ENCODE measurements at regions not wholly inside any gene's neighbourhood (a gene's known extent, or its start where the extent isn't known, plus 50 kb on each side); places are given as distances from the start of the nearest gene placed in this dataset.
"Not testable (repeated sequence)": the region's sequence is repeated elsewhere in the genome, so short reads cannot be mapped to it uniquely, and the experiment has no call there.

- no peak for TF ChIP-seq CTCF (IDR thresholded peaks at IDR 0.05; ENCODE audit: insufficient read depth, low read depth, low read length, missing control alignments)
- H3K4me3 ChIP-seq (ENCODE audit: low read depth, low read length), result no peak overlapping the region
- no peak for DNase-seq (ENCODE audit: low read depth)
These were observed 382.2 kb downstream of the CCER1 start for GRCh38 chr12:90572778-90573177.

GRCh38 chr12:90569685-90570084 lies 385.3 kb downstream of the CCER1 start:
- DNase-seq (ENCODE audit: low read depth), result no peak
- TF ChIP-seq CTCF (IDR thresholded peaks at IDR 0.05; ENCODE audit: insufficient read depth, low read depth, low read length, missing control alignments), result no peak
- no peak overlapping the region for H3K4me3 ChIP-seq (ENCODE audit: low read depth, low read length)

GRCh38 chr12:90562671-90563070 lies 392.3 kb downstream of the CCER1 start:
- H3K4me3 ChIP-seq (ENCODE audit: low read depth, low read length), result no peak overlapping the region
- no peak for TF ChIP-seq CTCF (IDR thresholded peaks at IDR 0.05; ENCODE audit: insufficient read depth, low read depth, low read length, missing control alignments)
- no peak for DNase-seq (ENCODE audit: low read depth)

GRCh38 chr12:90548595-90548994 lies 406.4 kb downstream of the CCER1 start:
- no peak for TF ChIP-seq CTCF (IDR thresholded peaks at IDR 0.05; ENCODE audit: insufficient read depth, low read depth, low read length, missing control alignments)
- DNase-seq (ENCODE audit: low read depth), result no peak
- H3K4me3 ChIP-seq (ENCODE audit: low read depth, low read length), result no peak overlapping the region

GRCh38 chr12:90546511-90546910 lies 408.5 kb downstream of the CCER1 start:
- TF ChIP-seq CTCF (IDR thresholded peaks at IDR 0.05; ENCODE audit: insufficient read depth, low read depth, low read length, missing control alignments), result no peak
- H3K4me3 ChIP-seq (ENCODE audit: low read depth, low read length), result no peak overlapping the region
- DNase-seq (ENCODE audit: low read depth), result no peak

- no peak overlapping the region for H3K4me3 ChIP-seq (ENCODE audit: low read depth, low read length)
- no peak for TF ChIP-seq CTCF (IDR thresholded peaks at IDR 0.05; ENCODE audit: insufficient read depth, low read depth, low read length, missing control alignments)
- DNase-seq (ENCODE audit: low read depth), result no peak
These were observed 411.1 kb downstream of the CCER1 start for GRCh38 chr12:90543841-90544240.

- no peak for DNase-seq (ENCODE audit: low read depth)
- TF ChIP-seq CTCF (IDR thresholded peaks at IDR 0.05; ENCODE audit: insufficient read depth, low read depth, low read length, missing control alignments), result no peak
- H3K4me3 ChIP-seq (ENCODE audit: low read depth, low read length), result no peak overlapping the region
These were observed 411.6 kb downstream of the CCER1 start for GRCh38 chr12:90543374-90543773.

- not testable (repeated sequence) for DNase-seq (ENCODE audit: low read depth); H3K4me3 ChIP-seq (ENCODE audit: low read depth, low read length)
These were observed 412.1 kb downstream of the CCER1 start for GRCh38 chr12:90542852-90543251.

- not testable (repeated sequence) for H3K4me3 ChIP-seq (ENCODE audit: low read depth, low read length); DNase-seq (ENCODE audit: low read depth)
These were observed 421.1 kb downstream of the CCER1 start for GRCh38 chr12:90533828-90534227.
